ENCODE measurements at regions not wholly inside any gene's neighbourhood (a gene's known extent, or its start where the extent isn't known, plus 50 kb on each side); places are given as distances from the start of the nearest gene placed in this dataset.

- no peak for DNase-seq
Observed at GRCh38 chr5:112628214-112628980, 109.3 kb upstream of the APC start.

- no peak for DNase-seq
Observed at GRCh38 chr5:112630246-112631009, 107.3 kb upstream of the APC start.

GRCh38 chr5:112634166-112634565 is 103.5 kb upstream of the APC start:
- DNase-seq = no peak

GRCh38 chr5:112634796-112635195 is 102.9 kb upstream of the APC start:
- no peak for DNase-seq

- DNase-seq = no peak
Observed at GRCh38 chr5:112635276-112635675, 102.4 kb upstream of the APC start.

GRCh38 chr5:112635771-112636731 is 101.6 kb upstream of the APC start:
- DNase-seq = no peak

- no peak for DNase-seq
Observed at GRCh38 chr5:112636751-112637150, 100.9 kb upstream of the APC start.

- DNase-seq = no peak
Observed at GRCh38 chr5:112637343-112637742, 100.3 kb upstream of the APC start.

- no peak for DNase-seq
Observed at GRCh38 chr5:112640546-112640945, 97.1 kb upstream of the APC start.

- no peak for DNase-seq
Observed at GRCh38 chr5:112641515-112642110, 96.1 kb upstream of the APC start.

- DNase-seq = no peak
Observed at GRCh38 chr5:112642885-112643284, 94.8 kb upstream of the APC start.

GRCh38 chr5:112643339-112643971 is 94.2 kb upstream of the APC start:
- DNase-seq = no peak

- DNase-seq = no peak
Observed at GRCh38 chr5:112646139-112646936, 91.3 kb upstream of the APC start.

GRCh38 chr5:112647428-112647827 is 90.3 kb upstream of the APC start:
- DNase-seq = no peak

- no peak for DNase-seq
Observed at GRCh38 chr5:112648264-112648663, 89.4 kb upstream of the APC start.

- DNase-seq = no peak
Observed at GRCh38 chr5:112649882-112650281, 87.8 kb upstream of the APC start.

- DNase-seq = no peak
Observed at GRCh38 chr5:112653638-112654205, 84.0 kb upstream of the APC start.

- DNase-seq = no peak
Observed at GRCh38 chr5:112655513-112655912, 82.2 kb upstream of the APC start.

- DNase-seq = no peak
Observed at GRCh38 chr5:112656451-112656850, 81.2 kb upstream of the APC start.

- no peak for DNase-seq
Observed at GRCh38 chr5:112657804-112658203, 79.9 kb upstream of the APC start.

GRCh38 chr5:112660359-112660758 is 77.3 kb upstream of the APC start:
- DNase-seq = no peak

Measured in left hindlimb (tissue), 1 donor.